Nephron progenitor cell (in vitro differentiated cells): ENCODE measurements at regions not wholly inside any gene's neighbourhood (a gene's known extent, or its start where the extent isn't known, plus 50 kb on each side); places are given as distances from the start of the nearest gene placed in this dataset.

ENCODE experiments used
- DNase-seq: peaks from one replicate; pipeline ENCODE4 v3.0.0; 2021
- H3K27ac Mint-ChIP-seq: 2 replicates; pipeline ENCODE4 v1.8.0; 2021; ENCODE audit warnings: mild to moderate bottlenecking, moderate library complexity, mixed read lengths
- H3K27me3 Mint-ChIP-seq: 2 replicates; pipeline ENCODE4 v1.8.0; 2021; ENCODE audit warnings: mild to moderate bottlenecking, low read depth, mixed read lengths; ENCODE audit not compliant: poor library complexity
- H3K36me3 Mint-ChIP-seq: 2 replicates; pipeline ENCODE4 v1.8.0; 2021; ENCODE audit warnings: low read depth, mixed read lengths
- H3K4me1 Mint-ChIP-seq: 2 replicates; pipeline ENCODE4 v1.8.0; 2021; ENCODE audit warnings: mixed read lengths
- H3K4me3 Mint-ChIP-seq: 2 replicates; pipeline ENCODE4 v1.8.0; 2021; ENCODE audit warnings: mild to moderate bottlenecking, moderate library complexity, mixed read lengths
- H3K9me3 Mint-ChIP-seq: 2 replicates; pipeline ENCODE4 v1.8.0; 2021; ENCODE audit warnings: mild to moderate bottlenecking, moderate library complexity, mixed read lengths
- TF ChIP-seq, protein P1 (sequence below): fragments of 200-600 bp; sonication (generic); IDR thresholded peaks from 2 replicates; pipeline ENCODE4 v1.5.0; 2021; ENCODE audit warnings: antibody characterized with exemption

GRCh38 chr20:11261533-11262000 lies 587.8 kb upstream of the JAG1 start:
- Mint-ChIP-seq H3K27me3 (no peaks in the 10 kb centered on the region), H3K36me3 (peaks cover 16% of the 10 kb centered on the region), H3K4me3 (no peak overlapping the region), H3K27ac (peak overlapping the region; percentile 70), H3K4me1 (peaks cover 36% of the 10 kb centered on the region), H3K9me3 (peaks cover 22% of the 10 kb centered on the region)
- TF ChIP-seq, protein P1, sequence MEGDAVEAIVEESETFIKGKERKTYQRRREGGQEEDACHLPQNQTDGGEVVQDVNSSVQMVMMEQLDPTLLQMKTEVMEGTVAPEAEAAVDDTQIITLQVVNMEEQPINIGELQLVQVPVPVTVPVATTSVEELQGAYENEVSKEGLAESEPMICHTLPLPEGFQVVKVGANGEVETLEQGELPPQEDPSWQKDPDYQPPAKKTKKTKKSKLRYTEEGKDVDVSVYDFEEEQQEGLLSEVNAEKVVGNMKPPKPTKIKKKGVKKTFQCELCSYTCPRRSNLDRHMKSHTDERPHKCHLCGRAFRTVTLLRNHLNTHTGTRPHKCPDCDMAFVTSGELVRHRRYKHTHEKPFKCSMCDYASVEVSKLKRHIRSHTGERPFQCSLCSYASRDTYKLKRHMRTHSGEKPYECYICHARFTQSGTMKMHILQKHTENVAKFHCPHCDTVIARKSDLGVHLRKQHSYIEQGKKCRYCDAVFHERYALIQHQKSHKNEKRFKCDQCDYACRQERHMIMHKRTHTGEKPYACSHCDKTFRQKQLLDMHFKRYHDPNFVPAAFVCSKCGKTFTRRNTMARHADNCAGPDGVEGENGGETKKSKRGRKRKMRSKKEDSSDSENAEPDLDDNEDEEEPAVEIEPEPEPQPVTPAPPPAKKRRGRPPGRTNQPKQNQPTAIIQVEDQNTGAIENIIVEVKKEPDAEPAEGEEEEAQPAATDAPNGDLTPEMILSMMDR = no peak
- DNase-seq = no peak

DNA sequence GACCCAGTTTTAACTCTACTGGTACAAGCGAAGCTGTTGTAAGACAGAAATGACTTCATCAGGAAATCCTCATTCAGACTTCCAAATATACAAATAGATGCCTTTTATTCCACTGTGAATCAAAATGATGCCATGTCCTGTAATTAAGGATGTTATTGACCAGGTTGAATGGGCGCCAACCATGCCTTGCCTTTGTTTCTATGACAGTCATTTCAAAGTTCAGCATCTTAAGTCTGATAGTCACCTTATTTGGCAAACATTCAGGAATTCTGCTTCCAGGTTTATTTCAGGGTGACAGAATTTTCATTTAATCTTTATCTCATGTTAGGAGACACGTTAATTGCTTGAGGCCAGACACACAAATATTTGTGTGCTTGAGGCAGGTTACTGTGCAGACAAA lies 592.8 kb upstream of the JAG1 start:
- peaks cover 70% of the 10 kb centered on the region for H3K4me1 Mint-ChIP-seq
- no peaks in the 10 kb centered on the region for H3K9me3 Mint-ChIP-seq
- H3K4me3 Mint-ChIP-seq = no peak overlapping the region
- no peak overlapping the region for H3K27ac Mint-ChIP-seq
- DNase-seq = no peak
- peaks cover 3% of the 10 kb centered on the region for H3K27me3 Mint-ChIP-seq
- TF ChIP-seq, protein P1 = no peak
- H3K36me3 Mint-ChIP-seq = no peaks in the 10 kb centered on the region

GRCh38 chr20:11267131-11267761 lies 593.4 kb upstream of the JAG1 start:
- Mint-ChIP-seq H3K4me1 (peaks cover 70% of the 10 kb centered on the region), H3K4me3 (peak overlapping the region; percentile 47), H3K27ac (peak overlapping the region; percentile 86), H3K9me3 (no peaks in the 10 kb centered on the region), H3K36me3 (no peaks in the 10 kb centered on the region), H3K27me3 (peaks cover 3% of the 10 kb centered on the region)
- TF ChIP-seq, protein P1 = no peak
- DNase-seq = no peak

- no peak for DNase-seq
- peak overlapping the region; percentile 86 for H3K27ac Mint-ChIP-seq
- H3K4me1 Mint-ChIP-seq = peaks cover 71% of the 10 kb centered on the region
- H3K9me3 Mint-ChIP-seq = no peaks in the 10 kb centered on the region
- TF ChIP-seq, protein P1 = no peak
- peaks cover 3% of the 10 kb centered on the region for H3K27me3 Mint-ChIP-seq
- no peaks in the 10 kb centered on the region for H3K36me3 Mint-ChIP-seq
- no peak overlapping the region for H3K4me3 Mint-ChIP-seq
Measured at GRCh38 chr20:11267762-11268335, 594.0 kb upstream of the JAG1 start.

GRCh38 chr20:11270566-11270965 lies 596.8 kb upstream of the JAG1 start:
- TF ChIP-seq, protein P1 = no peak
- H3K27ac Mint-ChIP-seq = no peak overlapping the region
- H3K36me3 Mint-ChIP-seq = no peaks in the 10 kb centered on the region
- H3K4me3 Mint-ChIP-seq = no peak overlapping the region
- no peaks in the 10 kb centered on the region for H3K9me3 Mint-ChIP-seq
- DNase-seq = no peak
- H3K27me3 Mint-ChIP-seq = peaks cover 3% of the 10 kb centered on the region
- H3K4me1 Mint-ChIP-seq = peaks cover 79% of the 10 kb centered on the region

DNA sequence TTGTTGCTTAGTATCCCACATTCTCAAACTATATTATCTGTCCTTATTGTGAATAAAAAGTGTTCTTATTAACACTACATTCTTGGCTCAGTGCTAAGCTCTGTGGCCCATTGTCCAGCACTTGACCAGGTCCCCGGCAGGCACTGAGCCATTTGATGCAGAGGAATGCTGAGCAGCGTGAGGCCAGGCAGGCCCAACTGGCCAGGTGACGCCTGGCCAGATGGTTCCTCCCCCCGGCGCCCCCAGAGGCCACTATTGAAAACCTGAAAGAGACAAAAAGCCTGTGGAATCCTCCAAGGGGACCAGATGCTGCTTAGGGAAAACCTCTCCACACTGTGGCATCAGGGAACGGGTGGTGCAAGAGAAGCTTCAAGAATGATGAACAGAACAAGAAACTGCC lies 597.5 kb upstream of the JAG1 start:
- Mint-ChIP-seq H3K27ac (no peak overlapping the region), H3K4me3 (no peak overlapping the region), H3K9me3 (no peaks in the 10 kb centered on the region), H3K27me3 (peaks cover 3% of the 10 kb centered on the region), H3K4me1 (peaks cover 82% of the 10 kb centered on the region), H3K36me3 (no peaks in the 10 kb centered on the region)
- TF ChIP-seq, protein P1 = no peak
- DNase-seq = peak; percentile 43
